Ascending aorta (tissue), 2 donors: ENCODE measurements at regions not wholly inside any gene's neighbourhood (a gene's known extent, or its start where the extent isn't known, plus 50 kb on each side); places are given as distances from the start of the nearest gene placed in this dataset.

ENCODE experiments used
- DNase-seq, 2 donors: peaks; one replicate each; pipeline ENCODE4 v3.0.0-alpha.2; 2019; ENCODE audit warnings: low spot score in 2 of 2
- H3K27ac ChIP-seq, 2 donors: fragments of 200-600 bp; sonication (generic); one replicate each; pipeline ENCODE4 v1.5.1; 2016 to 2017; ENCODE audit warnings: mild to moderate bottlenecking in 1 of 2
- H3K27me3 ChIP-seq: fragments of 200-600 bp; sonication (generic); one replicate; pipeline ENCODE4 v1.5.1; 2017
- H3K36me3 ChIP-seq, 2 donors: fragments of 200-600 bp; sonication (generic); one replicate each; pipeline ENCODE4 v1.5.1; 2016
- H3K4me1 ChIP-seq, 2 donors: fragments of 200-600 bp; sonication (generic); one replicate each; pipeline ENCODE4 v1.5.1; 2016 to 2017; ENCODE audit warnings: mild to moderate bottlenecking in 1 of 2
- H3K4me3 ChIP-seq, 2 donors: fragments of 200-600 bp; sonication (generic); one replicate each; pipeline ENCODE4 v1.5.1; 2016 to 2017; ENCODE audit warnings: mild to moderate bottlenecking in 1 of 2
- H3K9me3 ChIP-seq, 2 donors: fragments of 200-600 bp; sonication (generic); one replicate each; pipeline ENCODE4 v1.5.1; 2016
- CTCF ChIP-seq, 3 experiments: fragments of 200-600 bp in 2 of 3; fragments of 450-650 bp in 1 of 3; sonication (generic) in 2 of 3; IDR thresholded peaks; one replicate each; pipeline ENCODE4 v1.5.1; 2016 to 2019; ENCODE audit warnings: antibody characterized with exemption in 3 of 3, mild to moderate bottlenecking in 1 of 3, moderate library complexity in 1 of 3
- intact Hi-C: fragments of 100-400 bp; cut with DNase I; formaldehyde crosslinking; loops from one replicate; pipeline ENCODE4 v1.15.1; 2023

DNA sequence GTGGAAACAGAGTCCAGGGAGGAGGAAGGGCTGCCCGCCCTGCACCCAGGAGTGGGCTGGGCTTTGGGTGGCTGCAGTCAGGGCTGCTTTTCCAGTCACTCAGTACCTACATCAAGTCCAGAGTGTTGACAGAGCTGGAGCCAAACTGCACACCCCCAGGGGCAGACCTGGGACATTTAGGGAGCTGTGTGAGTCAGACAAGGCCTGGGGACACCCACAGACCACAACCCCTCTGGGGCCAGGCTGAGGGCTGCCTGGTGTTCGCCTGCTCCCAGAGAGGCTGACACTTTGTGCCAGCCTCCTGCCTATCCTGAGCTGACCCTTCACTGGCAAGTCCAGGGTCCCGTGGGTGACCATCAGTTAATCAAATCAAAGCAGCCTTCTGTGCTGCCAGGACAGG, 240.0 kb downstream of the BCOR start:
- no peak for DNase-seq
- H3K4me1 ChIP-seq, result no peaks in the 10 kb centered on the region
- H3K36me3 ChIP-seq, result no peaks in the 10 kb centered on the region
- no peak overlapping the region for H3K27ac ChIP-seq
- no peaks in the 10 kb centered on the region for H3K9me3 ChIP-seq
- H3K4me3 ChIP-seq, result no peak overlapping the region
- H3K27me3 ChIP-seq, result no peaks in the 10 kb centered on the region
- no peak for TF ChIP-seq CTCF (IDR thresholded peaks at IDR 0.05)
- intact Hi-C loops, result no loop called here

- intact Hi-C loops, result no loop called here
- no peak for DNase-seq
- Histone ChIP-seq H3K9me3 (no peaks in the 10 kb centered on the region), H3K4me1 (no peaks in the 10 kb centered on the region), H3K36me3 (no peaks in the 10 kb centered on the region), H3K4me3 (no peak overlapping the region), H3K27me3 (no peaks in the 10 kb centered on the region), H3K27ac (no peak overlapping the region)
- no peak for TF ChIP-seq CTCF (IDR thresholded peaks at IDR 0.05)
These were observed 237.5 kb downstream of the BCOR start for GRCh38 chrX:39859991-39860861.

DNA sequence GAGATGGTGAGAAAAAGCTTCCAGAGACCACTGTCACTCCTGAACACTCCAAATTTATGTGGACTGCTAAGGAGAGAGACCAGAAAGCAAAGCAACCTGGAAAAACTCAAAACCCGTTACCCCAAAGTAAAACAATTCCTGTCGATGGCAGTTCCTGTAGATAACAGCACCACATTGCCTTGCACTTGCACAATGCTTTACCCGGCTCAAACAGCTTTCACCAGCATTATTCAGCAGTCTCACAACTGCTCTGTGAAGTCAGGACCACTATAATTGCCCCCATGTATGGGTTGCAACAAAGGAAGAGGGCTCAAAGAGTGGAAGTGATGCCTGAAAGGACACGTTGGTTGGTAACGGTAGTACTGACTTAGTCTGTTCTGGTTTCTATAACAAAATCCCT, 234.8 kb downstream of the BCOR start:
- intact Hi-C loops, result no loop called here
- no peaks in the 10 kb centered on the region for H3K4me1 ChIP-seq

DNA sequence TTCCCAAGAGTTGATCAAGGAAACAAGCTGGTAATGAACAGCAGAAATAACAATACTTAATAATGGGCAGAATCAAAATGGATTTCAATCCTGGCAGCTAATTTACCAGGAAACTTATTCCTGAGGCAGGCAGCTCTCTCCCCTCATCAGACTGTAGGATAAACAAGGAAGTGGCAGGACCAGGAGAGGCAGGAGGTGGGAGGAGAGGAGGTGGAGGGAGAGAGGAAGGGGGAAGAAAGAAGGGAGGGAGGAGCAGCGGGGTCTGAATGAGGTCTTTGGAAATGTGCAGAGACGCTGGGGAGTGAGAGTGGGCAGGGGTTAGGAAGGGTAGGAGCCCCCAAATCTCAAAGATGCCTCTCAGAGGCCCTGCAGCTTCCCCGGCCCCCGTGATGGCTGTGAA, 231.5 kb downstream of the BCOR start:
- no peak overlapping the region for H3K4me3 ChIP-seq
- H3K9me3 ChIP-seq, result no peaks in the 10 kb centered on the region
- H3K4me1 ChIP-seq, result no peaks in the 10 kb centered on the region
- no peaks in the 10 kb centered on the region for H3K27me3 ChIP-seq
- no peak overlapping the region for H3K27ac ChIP-seq
- intact Hi-C loops, result no loop called here
- no peak for TF ChIP-seq CTCF (IDR thresholded peaks at IDR 0.05)
- H3K36me3 ChIP-seq, result no peaks in the 10 kb centered on the region
- no peak for DNase-seq

More for the DNA sequence above, 234.8 kb downstream of the BCOR start:
- TF ChIP-seq CTCF (IDR thresholded peaks at IDR 0.05), result no peak
- Histone ChIP-seq H3K4me3 (no peak overlapping the region), H3K27me3 (no peaks in the 10 kb centered on the region), H3K27ac (no peak overlapping the region), H3K9me3 (no peaks in the 10 kb centered on the region), H3K36me3 (no peaks in the 10 kb centered on the region)
- no peak for DNase-seq

DNA sequence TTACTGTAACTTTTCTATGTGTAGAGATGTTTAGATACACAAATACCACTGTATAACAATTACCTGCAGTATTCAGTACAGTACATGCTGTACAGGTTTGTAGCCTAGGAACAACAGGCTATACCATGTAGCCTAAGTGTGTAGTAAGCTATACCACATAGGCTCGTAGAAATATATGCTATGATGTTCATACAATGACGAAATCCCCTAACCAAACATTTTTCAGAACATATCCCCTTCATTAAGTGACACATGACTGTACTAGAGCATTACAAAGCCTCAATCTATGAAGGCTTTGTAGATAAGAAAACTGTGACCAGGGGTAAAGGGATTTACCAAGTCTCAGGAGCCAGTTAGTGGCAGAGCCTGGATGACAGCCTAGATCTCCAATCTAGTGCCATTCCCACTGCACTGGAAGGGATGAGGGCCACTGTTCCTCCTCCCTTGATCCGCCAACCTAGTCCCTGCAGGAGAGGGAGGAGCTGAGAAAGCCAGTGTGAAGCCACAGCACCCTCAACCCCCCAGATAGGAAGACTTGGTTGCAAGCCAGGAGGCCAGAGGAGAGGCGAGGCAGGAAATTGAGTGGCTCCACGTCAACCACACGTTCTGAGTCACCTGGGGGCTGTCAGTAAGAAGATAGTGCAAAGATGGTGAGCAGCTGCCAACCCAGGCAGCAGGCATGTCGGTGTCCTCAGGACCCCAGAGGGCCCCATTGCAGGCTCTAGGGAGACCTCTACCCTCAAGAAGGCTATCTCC, 227.7 kb downstream of the BCOR start:
- H3K36me3 ChIP-seq, result no peaks in the 10 kb centered on the region
- TF ChIP-seq CTCF (IDR thresholded peaks at IDR 0.05), result no peak

More for the DNA sequence above, 227.7 kb downstream of the BCOR start:
- Histone ChIP-seq H3K27me3 (no peaks in the 10 kb centered on the region), H3K4me3 (no peak overlapping the region), H3K9me3 (no peaks in the 10 kb centered on the region), H3K4me1 (no peaks in the 10 kb centered on the region), H3K27ac (no peak overlapping the region)
- DNase-seq, result no peak
- intact Hi-C loops, result no loop called here
